ENCODE measurements at regions not wholly inside any gene's neighbourhood (a gene's known extent, or its start where the extent isn't known, plus 50 kb on each side); places are given as distances from the start of the nearest gene placed in this dataset.
"Not testable (repeated sequence)": the region's sequence is repeated elsewhere in the genome, so short reads cannot be mapped to it uniquely, and the experiment has no call there.

GRCh38 chr2:75432761-75433361, 127.9 kb downstream of the EVA1A start:
- no peak for TF ChIP-seq CTCF (IDR thresholded peaks at IDR 0.05; ENCODE audit: low read depth, low read length)
- DNase-seq (ENCODE audit: low read depth in 2 of 2) = peak in 1 of 2 donors; percentile 5
- H3K4me3 ChIP-seq (replicated peaks in 1 of 2; ENCODE audit: low read depth in 2 of 2, low read length in 2 of 2) = no peak overlapping the region

GRCh38 chr2:75431763-75432162, 129.0 kb downstream of the EVA1A start:
- no peak for TF ChIP-seq CTCF (IDR thresholded peaks at IDR 0.05; ENCODE audit: low read depth, low read length)
- no peak overlapping the region for H3K4me3 ChIP-seq (replicated peaks in 1 of 2; ENCODE audit: low read depth in 2 of 2, low read length in 2 of 2)
- DNase-seq (ENCODE audit: low read depth in 2 of 2) = no peak

GRCh38 chr2:75431276-75431675, 129.5 kb downstream of the EVA1A start:
- no peak for TF ChIP-seq CTCF (IDR thresholded peaks at IDR 0.05; ENCODE audit: low read depth, low read length)
- DNase-seq (ENCODE audit: low read depth in 2 of 2) = no peak

GRCh38 chr2:75430449-75430848, 130.3 kb downstream of the EVA1A start:
- not testable (repeated sequence) for DNase-seq (ENCODE audit: low read depth in 2 of 2); H3K4me3 ChIP-seq (replicated peaks in 1 of 2; ENCODE audit: low read depth in 2 of 2, low read length in 2 of 2)

More at GRCh38 chr2:75431276-75431675, 129.5 kb downstream of the EVA1A start:
- no peak overlapping the region for H3K4me3 ChIP-seq (replicated peaks in 1 of 2; ENCODE audit: low read depth in 2 of 2, low read length in 2 of 2)

GRCh38 chr2:75428646-75429443, 131.9 kb downstream of the EVA1A start:
- DNase-seq (ENCODE audit: low read depth in 2 of 2) = no peak
- no peak for TF ChIP-seq CTCF (IDR thresholded peaks at IDR 0.05; ENCODE audit: low read depth, low read length)
- no peak overlapping the region for H3K4me3 ChIP-seq (replicated peaks in 1 of 2; ENCODE audit: low read depth in 2 of 2, low read length in 2 of 2)

GRCh38 chr2:75428060-75428459, 132.7 kb downstream of the EVA1A start:
- no peak for TF ChIP-seq CTCF (IDR thresholded peaks at IDR 0.05; ENCODE audit: low read depth, low read length)
- H3K4me3 ChIP-seq (replicated peaks in 1 of 2; ENCODE audit: low read depth in 2 of 2, low read length in 2 of 2) = no peak overlapping the region

GRCh38 chr2:75424936-75425619, 135.7 kb downstream of the EVA1A start:
- no peak for TF ChIP-seq CTCF (IDR thresholded peaks at IDR 0.05; ENCODE audit: low read depth, low read length)
- no peak overlapping the region for H3K4me3 ChIP-seq (replicated peaks in 1 of 2; ENCODE audit: low read depth in 2 of 2, low read length in 2 of 2)
- DNase-seq (ENCODE audit: low read depth in 2 of 2) = peak; percentile 7 to 20

More at GRCh38 chr2:75428060-75428459, 132.7 kb downstream of the EVA1A start:
- no peak for DNase-seq (ENCODE audit: low read depth in 2 of 2)

All from cardiac fibroblast (primary cell).